Small intestine (tissue), 7 donors: ENCODE measurements at regions not wholly inside any gene's neighbourhood (a gene's known extent, or its start where the extent isn't known, plus 50 kb on each side); places are given as distances from the start of the nearest gene placed in this dataset.

Experiments
- DNase-seq, 2 donors: peaks; one replicate each; pipeline versions ENCODE4 v3.0.0 to v3.0.0-alpha.2; 2013
- FAIRE-seq: peaks from 2 replicates; lab custom pipeline; 2012; peaks lifted over from hg19 to GRCh38; lab: Jason Lieb, UNC
- H3K27ac ChIP-seq, 3 donors: one replicate each; pipeline ENCODE4 v1.5.1; 2013; ENCODE audit warnings: low read length in 2 of 3, mild to moderate bottlenecking in 2 of 3, control low read depth in 1 of 3, inconsistent platforms in 1 of 3, low read depth in 1 of 3, moderate library complexity in 1 of 3
- H3K27me3 ChIP-seq, 3 donors: one replicate each; pipeline ENCODE4 v1.6.1; 2013; ENCODE audit warnings: low read length in 3 of 3, inconsistent platforms in 1 of 3; ENCODE audit not compliant: control insufficient read depth in 3 of 3, insufficient read depth in 3 of 3
- H3K36me3 ChIP-seq, 3 donors: one replicate each; pipeline ENCODE4 v1.6.1; 2013; ENCODE audit warnings: low read length in 3 of 3, inconsistent platforms in 1 of 3, low read depth in 1 of 3, mild to moderate bottlenecking in 1 of 3, moderate library complexity in 1 of 3; ENCODE audit not compliant: control insufficient read depth in 3 of 3, insufficient read depth in 2 of 3
- H3K4me1 ChIP-seq, 3 donors: one replicate each; pipeline ENCODE4 v1.6.1; 2013; ENCODE audit warnings: low read length in 2 of 3, inconsistent platforms in 1 of 3, low read depth in 1 of 3, mild to moderate bottlenecking in 1 of 3, moderate library complexity in 1 of 3; ENCODE audit not compliant: control insufficient read depth in 3 of 3, insufficient read depth in 2 of 3
- H3K4me3 ChIP-seq, 3 donors: one replicate each; pipeline ENCODE4 v1.5.1; 2013; ENCODE audit warnings: low read length in 3 of 3, control low read depth in 1 of 3, inconsistent platforms in 1 of 3, low read depth in 1 of 3, mild to moderate bottlenecking in 1 of 3, moderate library complexity in 1 of 3
- H3K9me3 ChIP-seq, 2 donors: one replicate each; pipeline ENCODE4 v1.6.1; 2013; ENCODE audit warnings: low read depth in 1 of 2, low read length in 1 of 2; ENCODE audit not compliant: control insufficient read depth in 2 of 2, insufficient read depth in 1 of 2
- WGBS, 3 donors: extraction: QIAGEN DNeasy Blood & Tissue Kit; methylation state at CpG; one replicate each; pipeline ENCODE4 v1.1.7; 2013; 5-methylcytosine and 5-hydroxymethylcytosine counted together
- donor health status: healthy with polysubstance abuse.
- donor health status: control.
- donor health status: control.
- donor health status: Bipolar disorder and iron deficiency.
- donor health status: healthy.

- FAIRE-seq: no peak
- H3K4me3 ChIP-seq: no peak overlapping the region
These were observed 427.0 kb upstream of the TRAM1L1 start for GRCh38 chr4:117512414-117512813.

GRCh38 chr4:117514391-117515175 is 429.2 kb upstream of the TRAM1L1 start:
- FAIRE-seq (no peak), DNase-seq (no peak)
- Histone ChIP-seq H3K4me3 (no peak overlapping the region), H3K27ac (no peak overlapping the region), H3K4me1 (no peaks in the 10 kb centered on the region), H3K36me3 (no peaks in the 10 kb centered on the region), H3K9me3 (no peaks in the 10 kb centered on the region), H3K27me3 (no peaks in the 10 kb centered on the region)

More at GRCh38 chr4:117512414-117512813, 427.0 kb upstream of the TRAM1L1 start:
- no peak for DNase-seq
- 77 to 81% (median 81%) methylated on average over 2 of the region's 2 CpGs for WGBS, 3 donors
- Histone ChIP-seq H3K4me1 (no peaks in the 10 kb centered on the region), H3K9me3 (no peaks in the 10 kb centered on the region), H3K27ac (no peak overlapping the region), H3K36me3 (no peaks in the 10 kb centered on the region), H3K27me3 (no peaks in the 10 kb centered on the region)

- FAIRE-seq (no peak), DNase-seq (no peak)
- Histone ChIP-seq H3K27me3 (no peaks in the 10 kb centered on the region), H3K9me3 (no peaks in the 10 kb centered on the region), H3K36me3 (no peaks in the 10 kb centered on the region), H3K4me3 (no peak overlapping the region), H3K4me1 (no peaks in the 10 kb centered on the region), H3K27ac (no peak overlapping the region)
- WGBS, 3 donors: 36 to 47% (median 43%) methylated on average over 2 of the region's 2 CpGs
These were observed 430.5 kb upstream of the TRAM1L1 start for GRCh38 chr4:117515921-117516320.

- FAIRE-seq: no peak
- Histone ChIP-seq H3K27me3 (no peaks in the 10 kb centered on the region), H3K4me3 (no peak overlapping the region), H3K9me3 (no peaks in the 10 kb centered on the region), H3K36me3 (no peaks in the 10 kb centered on the region), H3K27ac (no peak overlapping the region), H3K4me1 (no peaks in the 10 kb centered on the region)
- WGBS, 3 donors: 27 to 60% (median 41%) methylated on average over 1 of the region's 1 CpG
- no peak for DNase-seq
These were observed 442.2 kb upstream of the TRAM1L1 start for GRCh38 chr4:117527601-117528000.

- Histone ChIP-seq H3K36me3 (no peaks in the 10 kb centered on the region), H3K4me3 (no peak overlapping the region), H3K9me3 (no peaks in the 10 kb centered on the region), H3K4me1 (no peaks in the 10 kb centered on the region), H3K27ac (no peak overlapping the region), H3K27me3 (no peaks in the 10 kb centered on the region)
- 43 to 69% (median 55%) methylated on average over 3 of the region's 3 CpGs for WGBS, 3 donors
- DNase-seq (no peak), FAIRE-seq (no peak)
These were observed 444.0 kb upstream of the TRAM1L1 start for GRCh38 chr4:117529401-117529800.

GRCh38 chr4:117533501-117533900 is 448.1 kb upstream of the TRAM1L1 start:
- Histone ChIP-seq H3K4me1 (no peaks in the 10 kb centered on the region), H3K27me3 (no peaks in the 10 kb centered on the region), H3K4me3 (no peak overlapping the region), H3K27ac (no peak overlapping the region), H3K9me3 (no peaks in the 10 kb centered on the region), H3K36me3 (no peaks in the 10 kb centered on the region)
- 65 to 85% (median 71%) methylated on average over 1 of the region's 1 CpG for WGBS, 3 donors
- no peak for DNase-seq
- FAIRE-seq: no peak

GRCh38 chr4:117545039-117545438 is 459.7 kb upstream of the TRAM1L1 start:
- WGBS, 3 donors: 0 to 24% (median 0%) methylated on average over 1 of the region's 1 CpG
- H3K27me3 ChIP-seq: no peaks in the 10 kb centered on the region
- no peaks in the 10 kb centered on the region for H3K36me3 ChIP-seq
- no peaks in the 10 kb centered on the region for H3K4me1 ChIP-seq
- no peak for FAIRE-seq
- no peak overlapping the region for H3K27ac ChIP-seq
- no peak overlapping the region for H3K4me3 ChIP-seq
- no peak for DNase-seq
- H3K9me3 ChIP-seq: no peaks in the 10 kb centered on the region

- H3K36me3 ChIP-seq: no peaks in the 10 kb centered on the region
These were observed 464.1 kb upstream of the TRAM1L1 start for GRCh38 chr4:117549524-117549923.

GRCh38 chr4:117550085-117550484 is 464.7 kb upstream of the TRAM1L1 start:
- no peak overlapping the region for H3K27ac ChIP-seq
- no peaks in the 10 kb centered on the region for H3K27me3 ChIP-seq
- no peaks in the 10 kb centered on the region for H3K36me3 ChIP-seq
- FAIRE-seq (no peak), DNase-seq (no peak)
- whole genome bisulfite sequencing, 3 donors: 55 to 64% (median 58%) methylated on average over 2 of the region's 2 CpGs
- no peaks in the 10 kb centered on the region for H3K4me1 ChIP-seq
- H3K9me3 ChIP-seq: no peaks in the 10 kb centered on the region
- no peak overlapping the region for H3K4me3 ChIP-seq

More at GRCh38 chr4:117549524-117549923, 464.1 kb upstream of the TRAM1L1 start:
- WGBS, 3 donors: 39 to 49% (median 49%) methylated on average over 5 of the region's 5 CpGs
- H3K27ac ChIP-seq: no peak overlapping the region
- H3K4me3 ChIP-seq: no peak overlapping the region
- no peaks in the 10 kb centered on the region for H3K4me1 ChIP-seq
- no peaks in the 10 kb centered on the region for H3K27me3 ChIP-seq
- no peaks in the 10 kb centered on the region for H3K9me3 ChIP-seq
- peak in 1 of 2 donors; percentile 1 for DNase-seq
- no peak for FAIRE-seq
